ENCODE measurements at regions not wholly inside any gene's neighbourhood (a gene's known extent, or its start where the extent isn't known, plus 50 kb on each side); places are given as distances from the start of the nearest gene placed in this dataset.

DNA sequence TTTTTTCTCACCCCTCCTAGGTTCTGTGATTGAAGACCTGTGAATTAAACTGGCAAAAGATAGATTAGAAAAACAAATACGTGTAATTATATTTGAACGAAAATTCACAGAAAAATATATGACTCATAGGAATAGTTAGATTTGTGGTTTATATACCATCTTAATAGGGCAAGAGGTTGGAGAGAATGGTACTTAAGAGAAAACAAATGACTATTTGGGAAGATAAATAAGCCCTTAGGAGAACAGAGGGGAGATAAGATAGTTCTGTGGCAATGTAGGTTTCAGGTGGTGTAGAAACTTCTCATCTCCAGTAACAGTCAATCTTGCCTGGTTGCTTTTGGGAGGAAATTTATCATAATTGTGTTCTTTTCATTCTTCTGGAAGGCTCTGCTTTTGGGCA lies 122.0 kb downstream of the PRDM9 start:
- TF ChIP-seq, protein P1, sequence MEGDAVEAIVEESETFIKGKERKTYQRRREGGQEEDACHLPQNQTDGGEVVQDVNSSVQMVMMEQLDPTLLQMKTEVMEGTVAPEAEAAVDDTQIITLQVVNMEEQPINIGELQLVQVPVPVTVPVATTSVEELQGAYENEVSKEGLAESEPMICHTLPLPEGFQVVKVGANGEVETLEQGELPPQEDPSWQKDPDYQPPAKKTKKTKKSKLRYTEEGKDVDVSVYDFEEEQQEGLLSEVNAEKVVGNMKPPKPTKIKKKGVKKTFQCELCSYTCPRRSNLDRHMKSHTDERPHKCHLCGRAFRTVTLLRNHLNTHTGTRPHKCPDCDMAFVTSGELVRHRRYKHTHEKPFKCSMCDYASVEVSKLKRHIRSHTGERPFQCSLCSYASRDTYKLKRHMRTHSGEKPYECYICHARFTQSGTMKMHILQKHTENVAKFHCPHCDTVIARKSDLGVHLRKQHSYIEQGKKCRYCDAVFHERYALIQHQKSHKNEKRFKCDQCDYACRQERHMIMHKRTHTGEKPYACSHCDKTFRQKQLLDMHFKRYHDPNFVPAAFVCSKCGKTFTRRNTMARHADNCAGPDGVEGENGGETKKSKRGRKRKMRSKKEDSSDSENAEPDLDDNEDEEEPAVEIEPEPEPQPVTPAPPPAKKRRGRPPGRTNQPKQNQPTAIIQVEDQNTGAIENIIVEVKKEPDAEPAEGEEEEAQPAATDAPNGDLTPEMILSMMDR (IDR thresholded peaks at IDR 0.05): no peak
- TF ChIP-seq POLR2A (IDR thresholded peaks at IDR 0.05) (no peak), POLR2AphosphoS5 (IDR thresholded peaks at IDR 0.05) (no peak), EP300 (IDR thresholded peaks at IDR 0.05) (no peak)
- no peak for ATAC-seq
- Histone ChIP-seq H3K36me3 (no peaks in the 10 kb centered on the region), H3K27ac (no peak overlapping the region), H3K4me3 (no peak overlapping the region), H3K9me3 (no peaks in the 10 kb centered on the region), H3K4me1 (no peaks in the 10 kb centered on the region), H3K27me3 (no peaks in the 10 kb centered on the region)
- 78 to 92% methylated on average over 2 of the region's 2 CpGs for WGBS, 2 donors (ENCODE audit: low coverage in 1 of 2)

DNA sequence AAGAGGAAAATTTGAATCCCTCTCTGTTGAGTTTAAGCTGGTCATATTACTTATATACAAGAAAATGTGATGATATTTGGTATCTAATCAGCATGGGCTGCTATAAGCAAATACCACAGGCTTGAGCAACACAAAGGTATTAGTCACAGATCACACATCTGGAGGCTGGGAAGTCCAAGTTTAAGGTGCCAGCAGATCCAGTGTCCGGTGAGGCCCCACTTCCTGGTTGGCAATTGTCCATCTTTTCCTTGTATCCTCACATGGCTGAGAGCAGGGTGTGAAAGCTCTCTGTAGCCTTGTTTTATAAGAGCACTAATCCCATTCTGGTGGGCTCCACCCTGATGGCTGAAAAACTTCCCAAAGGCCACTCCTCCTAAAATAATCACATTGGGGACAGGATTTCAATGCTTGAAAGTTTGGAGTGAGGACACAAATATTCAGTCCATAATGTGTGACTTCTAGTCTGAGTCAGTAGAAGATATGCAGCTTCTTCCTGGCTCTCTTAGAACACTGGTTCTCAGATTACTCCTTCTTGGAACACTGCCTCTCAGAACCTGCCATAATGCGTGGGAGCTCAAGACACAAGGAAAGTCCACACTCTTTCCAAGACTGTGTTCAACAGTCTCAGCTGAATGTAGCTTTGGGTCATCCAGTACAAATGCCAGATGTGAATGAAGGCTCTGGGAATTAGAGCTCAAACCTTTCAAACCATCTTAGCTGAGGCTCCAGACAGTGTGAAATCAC lies 124.1 kb downstream of the PRDM9 start:
- WGBS, 2 donors (ENCODE audit: low coverage in 1 of 2): 36 to 79% methylated on average over 2 of the region's 2 CpGs
- TF ChIP-seq EP300 (IDR thresholded peaks at IDR 0.05): no peak
- no peak for TF ChIP-seq POLR2A (IDR thresholded peaks at IDR 0.05)
- no peak for TF ChIP-seq POLR2AphosphoS5 (IDR thresholded peaks at IDR 0.05)
- TF ChIP-seq, protein P1 (IDR thresholded peaks at IDR 0.05): no peak
- Histone ChIP-seq H3K27me3 (no peaks in the 10 kb centered on the region), H3K36me3 (no peaks in the 10 kb centered on the region), H3K9me3 (no peaks in the 10 kb centered on the region), H3K4me1 (no peaks in the 10 kb centered on the region), H3K4me3 (no peak overlapping the region), H3K27ac (no peak overlapping the region)
- ATAC-seq: peak; percentile 43

GRCh38 chr5:23635938-23636337 lies 128.5 kb downstream of the PRDM9 start:
- ATAC-seq: no peak
- H3K27ac ChIP-seq: no peak overlapping the region
- TF ChIP-seq EP300 (IDR thresholded peaks at IDR 0.05) (no peak), POLR2A (IDR thresholded peaks at IDR 0.05) (no peak), POLR2AphosphoS5 (IDR thresholded peaks at IDR 0.05) (no peak)
- TF ChIP-seq, protein P1 (IDR thresholded peaks at IDR 0.05): no peak
- H3K9me3 ChIP-seq: no peaks in the 10 kb centered on the region
- H3K4me1 ChIP-seq: no peaks in the 10 kb centered on the region
- no peaks in the 10 kb centered on the region for H3K27me3 ChIP-seq
- no peaks in the 10 kb centered on the region for H3K36me3 ChIP-seq
- no peak overlapping the region for H3K4me3 ChIP-seq

DNA sequence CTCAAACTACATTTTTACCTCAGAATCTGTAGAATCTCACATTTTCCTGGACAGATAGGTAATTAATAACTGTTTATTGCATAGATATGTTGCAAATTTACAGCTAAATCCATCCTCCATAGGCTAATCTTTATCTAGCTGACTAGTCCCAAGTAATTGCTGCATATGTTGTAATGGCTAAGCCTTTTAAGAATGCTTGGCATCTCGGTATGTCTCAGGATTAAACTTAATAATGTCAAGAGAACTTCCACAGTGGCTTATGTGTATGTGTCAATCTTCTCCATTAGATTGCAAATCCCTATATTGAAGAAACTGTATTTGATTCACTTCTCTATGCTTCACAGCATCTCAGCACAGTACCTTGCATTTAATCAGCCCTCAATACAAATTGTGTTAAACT lies 131.9 kb downstream of the PRDM9 start:
- Histone ChIP-seq H3K27ac (no peak overlapping the region), H3K27me3 (no peaks in the 10 kb centered on the region), H3K36me3 (no peaks in the 10 kb centered on the region), H3K4me1 (no peaks in the 10 kb centered on the region), H3K9me3 (peaks cover 0 to 6% (median 0%) of the 10 kb centered on the region in 3 donors), H3K4me3 (no peak overlapping the region)
- 80 to 89% methylated on average over 1 of the region's 1 CpG for WGBS, 2 donors (ENCODE audit: low coverage in 1 of 2)
- TF ChIP-seq, protein P1 (IDR thresholded peaks at IDR 0.05): no peak
- TF ChIP-seq EP300 (IDR thresholded peaks at IDR 0.05) (no peak), POLR2AphosphoS5 (IDR thresholded peaks at IDR 0.05) (no peak), POLR2A (IDR thresholded peaks at IDR 0.05) (no peak)
- no peak for ATAC-seq

GRCh38 chr5:23648656-23649055 lies 141.2 kb downstream of the PRDM9 start:
- Histone ChIP-seq H3K27ac (no peak overlapping the region), H3K27me3 (no peaks in the 10 kb centered on the region), H3K4me1 (no peaks in the 10 kb centered on the region), H3K4me3 (no peak overlapping the region), H3K9me3 (peaks cover 0 to 6% (median 0%) of the 10 kb centered on the region in 3 donors), H3K36me3 (no peaks in the 10 kb centered on the region)
- WGBS, 2 donors (ENCODE audit: low coverage in 1 of 2): no CpG with 5 or more reads among the region's 1 CpG
- no peak for ATAC-seq
- TF ChIP-seq POLR2A (IDR thresholded peaks at IDR 0.05) (no peak), EP300 (IDR thresholded peaks at IDR 0.05) (no peak), POLR2AphosphoS5 (IDR thresholded peaks at IDR 0.05) (no peak)
- TF ChIP-seq, protein P1 (IDR thresholded peaks at IDR 0.05): no peak

Data from gastroesophageal sphincter (tissue), 4 donors.